Ecto neural progenitor cell (in vitro differentiated cells): ENCODE measurements at regions not wholly inside any gene's neighbourhood (a gene's known extent, or its start where the extent isn't known, plus 50 kb on each side); places are given as distances from the start of the nearest gene placed in this dataset.

Source experiments
- DNase-seq: peaks from one replicate; pipeline ENCODE4 v3.0.0-alpha.2; 2018; ENCODE audit warnings: low spot score

DNA sequence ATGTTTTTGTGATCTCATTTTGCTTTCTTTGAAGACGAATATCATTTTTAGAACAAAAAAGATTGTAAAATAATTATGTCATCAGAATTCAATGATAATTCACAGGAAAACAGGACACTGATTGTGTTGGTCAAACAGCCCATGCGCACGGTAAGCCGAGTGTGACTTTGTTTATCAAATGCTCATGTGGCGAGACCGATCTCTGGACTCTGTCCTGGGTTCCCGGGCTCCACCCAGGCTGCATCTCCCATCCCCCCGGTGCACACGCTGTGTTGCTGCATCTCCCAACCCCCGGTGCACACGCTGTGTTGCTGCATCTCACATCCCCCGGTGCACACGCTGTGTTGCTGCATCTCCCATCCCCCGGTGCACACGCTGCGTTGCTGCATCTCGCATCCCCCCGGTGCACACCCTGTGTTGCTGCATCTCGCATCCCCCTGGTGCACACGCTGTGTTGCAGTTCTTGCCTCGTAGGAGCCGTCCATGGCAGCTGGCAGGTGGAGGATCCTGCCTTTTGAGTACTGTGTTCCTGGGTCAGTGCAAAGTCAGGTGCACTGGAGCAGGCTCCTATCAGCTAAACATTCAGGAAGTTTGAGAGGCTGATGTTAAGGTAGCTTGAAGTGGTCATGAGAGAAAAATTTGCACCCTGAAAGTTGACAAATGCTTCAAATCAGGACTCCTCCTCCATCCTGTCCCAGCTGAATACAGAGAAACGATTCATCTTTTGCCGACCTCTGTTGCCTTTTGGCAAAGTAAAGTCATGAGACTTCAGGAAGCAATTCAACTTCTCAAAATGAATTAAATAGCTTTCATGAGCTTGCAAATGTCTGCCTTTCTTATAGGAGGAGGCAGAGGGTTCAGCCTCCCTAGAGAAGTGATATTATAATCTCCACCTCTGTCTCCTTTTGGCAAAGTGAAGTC, 77.1 kb upstream of the FRMD1 start:
- DNase-seq: no peak

DNA sequence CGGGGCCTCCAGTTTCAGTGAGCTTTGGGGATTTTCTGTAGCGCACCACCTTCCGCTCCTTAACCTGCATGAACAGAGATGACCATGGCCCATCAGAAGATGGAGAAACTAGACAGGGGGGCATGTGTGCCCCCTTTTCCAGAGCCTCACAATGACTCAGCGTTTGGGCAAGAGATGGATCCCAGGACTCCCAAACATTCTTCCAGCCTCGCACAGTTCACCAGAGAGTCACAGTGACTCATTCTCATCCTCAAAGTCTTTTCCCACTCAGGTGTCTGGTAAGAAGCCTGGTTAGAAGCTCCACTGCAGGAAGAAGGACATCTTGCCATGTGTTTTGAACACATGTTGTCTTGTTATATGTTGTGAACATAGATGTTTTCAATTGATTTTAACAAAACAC, 76.2 kb upstream of the FRMD1 start:
- no peak for DNase-seq

DNA sequence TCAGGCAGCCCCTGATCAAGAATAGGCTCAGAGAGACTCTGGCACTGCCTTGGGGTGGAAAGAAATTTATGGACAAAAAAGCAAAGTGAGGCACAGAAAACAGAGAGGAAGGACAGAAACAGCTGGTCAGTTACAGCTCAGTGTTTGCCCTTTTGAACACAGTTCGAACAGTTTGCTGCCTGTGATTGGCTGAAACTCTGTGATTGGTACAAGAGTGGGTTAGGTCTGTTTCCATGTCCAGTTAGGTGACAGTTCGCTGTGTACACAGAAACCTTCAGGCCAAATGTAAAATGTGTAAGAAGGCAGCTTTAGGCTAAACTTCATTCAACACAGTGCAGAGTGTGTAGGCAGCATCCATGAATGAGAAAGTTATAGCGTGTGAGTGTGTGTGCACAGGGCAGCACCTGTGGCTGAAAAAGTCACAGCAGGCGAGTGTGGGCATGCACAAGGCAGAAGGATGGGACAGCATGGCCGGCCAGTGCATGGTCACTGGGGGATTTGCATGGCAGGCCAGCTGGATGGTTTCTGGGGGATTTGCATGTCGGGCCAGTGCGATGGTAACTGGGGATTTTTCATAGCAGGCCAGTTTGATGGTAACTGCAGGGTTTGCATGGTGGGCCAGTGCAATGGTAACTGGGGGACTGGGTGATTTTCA, 75.4 kb upstream of the FRMD1 start:
- DNase-seq: no peak

DNA sequence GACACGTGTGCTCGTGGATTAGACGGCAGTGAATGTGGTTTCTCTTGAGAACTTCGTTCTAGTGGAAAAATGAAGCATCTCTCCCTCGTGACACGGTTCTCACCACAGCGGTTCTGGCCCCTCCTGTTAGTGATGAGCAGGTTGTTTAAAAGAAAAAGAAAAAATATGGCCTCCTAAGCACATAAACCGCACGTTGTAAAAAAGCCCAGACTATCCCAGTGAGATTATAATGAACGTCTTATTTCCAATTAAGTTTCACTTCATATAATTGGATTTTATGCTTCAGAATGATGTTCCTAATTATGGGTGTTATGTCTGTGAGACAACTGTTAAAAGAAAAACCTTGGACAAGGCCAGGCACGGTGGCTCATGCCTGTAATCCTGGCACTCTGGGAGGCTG, 74.5 kb upstream of the FRMD1 start:
- no peak for DNase-seq

DNA sequence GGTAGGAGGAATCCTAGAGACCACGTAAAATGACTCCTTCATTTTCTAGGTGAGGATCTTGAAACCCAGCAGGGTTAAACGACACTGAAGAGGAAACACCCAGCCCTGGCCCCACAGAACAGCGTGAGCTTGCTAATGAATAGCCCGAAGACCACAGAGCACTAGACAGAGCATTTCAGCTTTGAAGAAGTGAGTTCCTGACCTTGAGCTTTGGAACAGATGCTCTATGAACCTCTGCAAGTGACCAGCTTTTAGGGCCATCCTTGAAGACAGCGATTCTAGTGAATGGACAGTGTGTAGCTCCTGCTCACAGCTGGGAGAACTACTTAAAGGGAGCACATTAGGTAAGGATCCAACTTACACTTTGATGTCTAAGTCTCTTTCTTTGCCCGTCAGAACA, 74.0 kb upstream of the FRMD1 start:
- DNase-seq: no peak

DNA sequence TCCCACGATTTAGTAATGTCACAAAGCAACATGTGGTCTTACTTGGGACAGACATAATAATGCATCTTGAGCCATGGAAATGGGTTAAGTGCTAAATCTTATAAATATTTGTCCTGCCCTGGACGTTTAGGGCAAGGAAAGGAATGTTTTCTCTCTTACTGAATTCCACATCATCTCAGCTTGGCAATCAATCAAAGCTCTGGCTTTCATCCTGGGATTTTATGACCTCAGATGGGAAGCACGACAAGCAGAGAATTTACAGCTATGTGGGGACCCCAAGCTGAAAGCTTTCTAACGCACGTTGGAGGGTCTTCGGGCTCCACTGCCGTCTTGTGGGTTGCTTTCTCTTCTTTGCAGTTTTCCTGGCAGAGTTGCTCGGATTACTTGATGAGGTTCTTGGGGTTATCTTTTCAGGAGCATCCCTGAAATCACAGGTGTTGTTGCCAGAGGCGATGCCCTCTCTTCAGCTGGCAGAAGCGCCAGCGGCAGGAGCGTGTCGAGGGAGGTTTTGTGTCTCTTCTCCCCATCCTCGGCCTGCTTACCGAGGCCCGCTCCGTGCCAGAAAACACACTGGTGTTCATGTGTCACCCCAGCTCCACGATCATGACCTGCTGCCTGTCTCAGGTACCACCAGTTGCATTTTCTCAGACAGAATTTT, 73.4 kb upstream of the FRMD1 start:
- DNase-seq: no peak

DNA sequence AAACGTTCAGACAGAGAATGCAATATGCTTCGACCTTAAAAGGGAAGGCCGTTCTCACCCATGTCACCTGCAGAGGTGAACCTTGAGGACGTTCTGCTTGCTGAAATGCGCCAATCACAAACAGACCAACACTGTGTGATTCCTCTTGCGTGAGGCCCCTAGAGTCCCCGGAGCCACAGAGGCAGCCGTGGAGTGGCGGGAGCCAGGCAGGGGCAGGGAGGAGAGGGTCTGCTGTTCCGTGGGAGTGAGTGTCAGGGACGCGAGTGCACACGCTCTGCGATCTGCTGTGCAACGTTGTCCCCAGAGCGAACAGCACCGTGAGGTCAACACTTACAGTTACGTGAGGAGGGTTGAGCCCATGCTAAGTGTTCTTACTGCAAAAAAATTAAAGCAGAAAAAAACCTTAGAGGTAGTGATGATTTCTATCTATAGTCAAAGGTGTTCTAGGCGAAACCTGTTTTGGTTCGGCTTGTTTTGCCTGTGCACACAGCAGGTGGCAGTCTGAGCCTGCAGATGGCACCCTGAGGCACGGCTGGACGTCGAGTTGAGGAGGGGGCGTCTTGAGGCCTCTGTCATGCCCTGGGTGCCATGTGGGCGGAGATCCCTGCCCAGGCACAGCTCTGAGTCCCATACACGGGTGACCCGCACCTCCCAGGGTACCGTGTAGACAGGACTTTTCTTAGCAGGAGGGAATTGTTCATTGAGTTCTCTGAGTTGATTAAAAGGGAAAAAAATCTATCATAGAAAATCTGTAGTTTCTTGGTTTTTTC, 71.7 kb upstream of the FRMD1 start:
- DNase-seq: no peak

DNA sequence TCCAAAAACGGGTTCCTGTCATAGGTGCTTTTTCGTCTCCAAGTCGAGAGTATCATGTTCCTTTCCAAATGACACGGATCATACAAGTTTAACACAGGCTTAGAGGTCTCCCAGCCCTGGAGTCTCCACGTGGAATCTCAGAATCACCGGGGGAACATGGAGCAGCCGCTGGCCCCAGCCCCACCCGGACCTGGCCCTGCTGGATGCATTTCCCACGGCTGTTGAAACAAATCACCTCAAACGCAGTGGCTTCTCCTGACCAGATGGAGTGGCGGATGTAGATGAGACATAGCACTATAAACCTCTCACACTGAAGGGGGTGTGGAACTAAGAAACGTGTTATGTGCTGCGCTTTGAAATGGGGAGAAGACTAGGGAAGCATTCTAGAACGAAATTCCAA, 70.0 kb upstream of the FRMD1 start:
- DNase-seq: peak; percentile 35

DNA sequence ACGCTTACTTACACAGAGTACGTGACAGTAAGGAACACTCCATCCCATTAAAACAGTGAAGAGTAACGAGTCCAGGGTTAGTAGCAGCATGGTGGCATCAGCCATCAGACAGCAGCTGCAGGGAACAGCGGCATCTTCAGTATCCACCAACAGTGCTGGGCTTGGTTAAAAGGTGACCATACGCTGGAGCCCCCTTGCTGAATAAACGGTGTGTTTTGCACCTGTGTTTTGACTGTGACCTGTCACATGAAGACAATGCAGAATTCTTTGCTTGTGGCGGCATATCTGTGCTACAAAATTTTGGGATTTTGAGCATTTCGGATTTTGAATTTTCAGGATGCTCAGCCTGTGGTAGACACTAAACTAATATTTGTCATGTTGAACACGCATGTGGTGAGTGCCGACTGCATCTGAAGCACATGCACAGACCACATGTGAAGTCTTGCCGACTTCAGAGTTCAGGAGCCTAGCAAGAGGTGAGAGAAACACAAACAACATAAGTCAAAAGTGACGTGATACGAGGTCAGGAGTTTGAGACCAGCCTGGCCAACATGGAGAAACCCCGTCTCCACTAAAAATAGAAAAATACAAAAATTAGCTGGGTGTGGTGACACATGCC, 69.3 kb upstream of the FRMD1 start:
- DNase-seq: peak; percentile 24

DNA sequence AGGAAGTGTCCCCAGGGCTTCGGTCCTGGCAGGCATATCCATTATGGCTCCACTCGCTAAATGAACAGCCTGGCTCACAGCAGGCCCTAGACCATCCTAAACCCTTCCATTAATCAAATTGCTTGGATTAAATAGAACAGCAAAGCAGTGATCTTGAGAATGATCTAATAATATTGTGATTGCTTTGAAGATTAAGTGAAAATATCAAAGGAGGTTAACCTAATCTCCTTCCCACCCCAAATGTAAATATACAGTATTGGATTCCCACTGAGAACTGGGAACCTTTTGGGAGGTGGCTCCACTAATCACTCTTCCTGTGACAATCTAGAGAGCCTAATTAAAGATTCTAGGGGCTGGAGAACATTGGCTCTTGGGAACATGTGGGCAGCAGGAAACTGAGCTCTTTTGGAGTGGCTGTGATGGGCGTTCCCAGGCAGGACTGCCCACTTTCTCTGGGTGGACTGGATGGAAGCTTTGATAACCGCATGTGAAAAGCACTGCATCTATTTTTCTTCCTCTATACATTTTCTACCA, 68.3 kb upstream of the FRMD1 start:
- peak; percentile 11 for DNase-seq

DNA sequence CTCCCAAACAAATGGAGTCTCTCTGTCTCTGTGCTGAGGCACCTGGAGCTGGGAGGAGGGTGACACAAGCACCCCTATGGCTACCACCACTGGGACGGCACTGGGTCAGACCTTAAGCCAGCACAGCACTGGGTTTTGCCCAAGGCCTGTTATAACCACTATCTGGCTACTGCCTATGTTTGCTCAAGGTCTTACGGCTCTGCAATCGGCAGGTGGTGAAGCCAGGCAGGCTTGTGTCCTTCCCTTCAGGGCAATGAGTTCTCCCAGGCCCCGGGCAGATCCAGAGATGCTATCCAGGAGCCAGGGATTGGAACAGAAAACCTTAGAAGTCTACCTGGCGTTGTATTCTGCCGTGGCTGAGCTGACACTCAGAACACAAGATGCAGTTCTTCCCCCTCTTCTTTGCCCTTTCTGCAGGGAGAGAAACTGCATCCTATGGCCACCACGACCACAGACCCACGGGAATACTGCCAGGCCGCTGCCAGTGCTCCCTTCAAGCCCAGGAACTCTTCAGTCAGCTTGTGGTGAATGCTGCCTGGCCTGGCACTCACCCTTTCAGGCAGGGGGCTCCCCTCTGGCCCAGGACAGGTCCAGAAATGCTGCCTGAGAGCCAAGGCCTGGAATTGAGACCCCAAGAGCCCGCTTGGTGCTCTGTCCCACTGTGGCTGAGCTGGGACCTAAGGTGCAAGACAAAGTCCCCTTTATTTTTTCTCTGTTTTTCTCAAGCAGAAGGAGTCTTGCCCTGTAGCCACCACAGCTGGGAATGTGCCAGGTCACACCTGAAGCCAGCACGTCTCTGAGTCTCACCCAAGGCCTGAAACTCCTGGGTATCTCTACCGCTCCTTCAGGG, 67.0 kb upstream of the FRMD1 start:
- DNase-seq: peak; percentile 27

DNA sequence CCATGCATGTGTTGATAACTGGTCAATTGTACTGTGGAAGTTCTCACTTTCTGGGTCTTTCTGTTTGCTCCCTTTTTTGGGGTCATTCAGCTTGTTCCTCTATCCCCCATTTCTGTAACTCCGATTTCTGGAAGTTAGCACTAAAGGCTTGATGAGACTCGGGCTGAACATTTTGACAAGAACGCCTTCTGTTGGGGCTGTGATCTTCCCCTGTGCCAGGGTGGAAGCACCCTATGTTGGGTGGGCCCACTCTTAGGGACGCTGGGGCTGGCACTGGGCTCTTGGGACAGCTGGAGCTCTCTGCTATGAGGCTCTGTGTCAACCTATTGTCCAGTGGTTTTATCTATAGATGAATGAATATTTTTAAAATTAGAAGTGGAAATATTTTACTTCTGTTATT, 60.1 kb upstream of the FRMD1 start:
- DNase-seq: peak; percentile 9

DNA sequence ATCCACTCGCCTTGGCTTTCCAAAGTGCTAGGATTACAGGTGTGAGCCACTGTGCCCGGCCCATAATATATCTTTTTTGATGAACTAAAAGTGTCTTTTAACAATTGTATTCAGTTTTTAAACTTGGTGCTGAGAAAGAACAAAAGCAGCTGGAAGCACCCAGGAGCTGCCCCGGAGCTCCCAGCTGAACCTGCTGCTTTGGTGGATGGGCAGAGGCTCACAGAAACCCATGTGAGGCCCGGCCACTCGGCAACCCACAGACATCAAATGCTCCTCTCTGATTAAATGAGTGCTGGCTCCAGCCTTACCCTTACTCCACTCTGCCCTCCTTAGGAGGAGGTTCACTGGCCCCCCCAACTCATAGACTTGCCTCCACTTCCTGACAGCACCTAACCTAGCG, 59.4 kb upstream of the FRMD1 start:
- peak; percentile 25 for DNase-seq

DNA sequence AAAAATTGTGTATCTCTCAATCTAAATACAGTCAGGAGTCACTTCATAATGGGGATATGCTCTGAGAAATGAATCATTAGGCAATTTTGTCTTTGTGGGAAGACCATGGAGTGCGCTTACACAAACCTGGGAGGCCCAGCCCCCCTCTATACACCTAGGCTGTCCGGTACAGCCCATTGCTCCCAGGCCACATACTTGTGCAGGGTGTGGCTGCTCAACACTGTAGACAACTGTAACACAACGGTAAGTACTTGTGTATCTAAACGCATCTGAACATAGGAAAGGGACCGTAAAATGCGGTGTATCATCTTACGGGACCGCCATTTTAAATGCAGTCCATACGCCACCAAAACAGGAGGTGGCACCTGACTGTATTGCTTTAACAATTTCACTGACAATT, 58.0 kb upstream of the FRMD1 start:
- DNase-seq: peak; percentile 5

DNA sequence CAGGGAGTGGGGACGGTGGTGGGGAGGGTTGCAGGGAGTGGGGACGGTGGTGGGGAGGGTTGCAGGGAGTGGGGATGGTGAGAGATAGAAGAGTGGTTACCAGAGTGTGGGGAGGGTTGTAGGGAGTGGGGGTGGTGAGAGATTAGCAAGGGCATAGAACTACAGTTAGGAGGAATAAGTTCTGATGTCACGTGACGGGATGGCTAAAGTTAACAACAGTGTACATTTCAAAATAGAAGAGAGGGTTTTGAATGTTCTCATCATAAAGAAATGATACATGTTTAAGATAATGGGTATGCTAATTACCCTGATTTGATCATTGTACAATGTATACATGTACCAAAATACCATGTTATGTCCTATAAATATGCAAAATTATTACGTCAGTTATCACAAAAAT, 57.6 kb upstream of the FRMD1 start:
- DNase-seq: no peak

DNA sequence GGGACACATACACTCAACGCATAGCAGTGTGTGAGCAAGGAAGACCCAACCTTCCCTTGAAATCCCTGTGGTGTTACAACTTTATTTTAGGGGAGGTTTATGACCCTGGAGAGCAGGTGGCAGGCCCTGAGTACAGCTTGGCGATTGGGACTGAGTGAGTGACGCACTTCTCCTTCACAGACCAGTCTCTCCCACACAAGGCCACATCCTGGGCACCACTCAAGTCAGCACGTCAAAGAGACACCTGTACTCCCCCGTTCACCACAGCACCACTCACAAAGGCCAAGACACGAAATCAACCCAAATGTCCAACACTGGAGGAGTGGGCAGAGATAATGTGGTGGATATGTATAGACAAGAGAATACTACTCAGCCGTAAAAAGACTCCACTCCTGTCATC, 57.0 kb upstream of the FRMD1 start:
- peak; percentile 12 for DNase-seq

DNA sequence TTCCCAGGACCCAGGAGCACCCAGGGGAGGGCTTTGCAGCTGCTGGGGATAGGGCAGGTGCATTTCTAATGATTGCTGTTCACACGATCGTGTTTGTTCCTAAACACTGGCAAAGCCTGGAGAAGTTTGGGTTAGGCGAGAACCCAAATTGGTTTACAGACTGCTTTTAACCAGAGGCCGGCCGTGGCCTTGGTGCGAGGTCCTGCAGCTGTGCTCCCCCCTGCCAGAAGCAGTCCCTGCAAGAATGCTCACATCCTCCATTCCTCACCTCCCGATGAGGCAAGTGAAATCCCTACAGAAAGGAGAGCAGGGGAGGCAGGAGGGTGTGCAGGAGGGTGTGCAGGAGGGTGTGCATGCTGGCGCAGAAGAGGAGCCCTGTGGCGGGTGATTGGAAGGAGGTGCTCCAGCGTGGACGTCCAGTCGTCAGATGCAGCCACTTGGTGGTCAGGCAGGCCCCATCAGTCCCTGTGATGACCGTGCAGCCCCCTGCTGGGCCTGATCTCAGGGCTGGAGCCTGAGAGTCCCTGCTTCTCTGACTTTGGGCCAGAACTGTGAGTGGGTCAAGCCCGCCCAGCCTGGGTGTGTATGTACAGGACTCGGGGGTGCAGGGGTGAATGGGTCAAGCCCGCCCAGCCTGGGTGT, 55.7 kb upstream of the FRMD1 start:
- peak; percentile 29 for DNase-seq

DNA sequence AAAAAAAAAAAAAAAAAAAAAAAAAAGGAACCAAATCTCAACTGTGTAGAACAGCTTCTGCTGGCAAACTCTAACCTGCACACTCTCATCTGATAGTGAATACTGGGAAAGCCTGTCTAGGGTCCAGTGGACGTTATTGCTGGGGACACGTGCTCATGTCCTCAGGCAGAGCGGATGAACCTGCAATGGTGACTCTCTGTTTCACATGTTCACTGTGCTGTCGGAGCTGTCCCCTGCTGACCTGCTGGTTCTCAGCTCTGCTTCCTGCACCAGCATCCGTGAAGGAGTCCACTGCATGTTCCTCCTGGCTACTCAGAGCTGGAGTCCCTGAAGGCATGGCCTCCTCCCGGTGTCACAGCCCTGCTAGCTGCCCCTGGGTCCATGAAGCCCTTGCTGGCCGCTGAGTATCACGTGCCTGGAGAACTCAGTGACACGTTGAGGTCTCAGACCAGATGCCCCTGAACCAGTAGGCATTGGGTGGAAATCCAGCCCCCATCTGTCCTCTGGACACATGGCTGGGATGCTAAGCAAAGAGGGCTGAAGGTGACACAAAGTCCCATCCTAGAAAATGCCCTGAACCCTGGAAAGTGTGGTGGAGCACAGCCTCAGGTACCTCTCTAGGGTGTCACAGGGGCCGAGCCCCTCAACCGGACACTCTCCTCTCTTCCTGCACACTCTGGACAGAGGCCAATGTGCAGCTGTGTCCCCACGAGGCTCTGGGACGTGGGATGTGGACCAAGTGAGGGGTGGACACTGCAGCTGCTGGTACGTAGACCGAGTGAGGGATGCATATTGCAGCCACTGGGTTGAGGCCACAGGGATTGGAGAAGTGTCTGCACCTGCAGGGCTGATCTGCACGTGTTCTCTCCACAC, 54.9 kb upstream of the FRMD1 start:
- peak; percentile 45 for DNase-seq

DNA sequence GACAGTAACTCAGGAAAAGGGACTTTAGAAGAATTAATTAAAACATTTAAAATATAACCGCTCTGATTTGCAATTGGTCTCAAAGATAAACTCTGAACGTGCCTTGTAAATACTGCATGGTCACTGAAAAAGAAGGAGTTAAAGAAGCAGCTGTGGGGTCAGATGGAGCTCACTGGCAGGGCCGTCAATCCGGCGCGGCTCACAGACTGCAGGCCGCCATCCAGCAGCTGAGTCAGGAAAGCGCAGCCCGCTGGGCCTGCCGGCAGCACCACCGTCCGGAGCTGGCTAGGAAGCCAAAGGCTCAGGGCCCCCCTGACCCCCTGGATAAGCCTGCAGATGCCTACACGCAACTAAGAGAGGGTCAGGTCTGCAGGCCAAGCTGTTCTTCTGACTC, 54.2 kb upstream of the FRMD1 start:
- peak; percentile 50 for DNase-seq
